H9 (cell line): ENCODE measurements at regions not wholly inside any gene's neighbourhood (a gene's known extent, or its start where the extent isn't known, plus 50 kb on each side); places are given as distances from the start of the nearest gene placed in this dataset.

ENCODE experiments used
- DNase-seq: peaks from one replicate; pipeline ENCODE4 v3.0.0-alpha.2; 2017
- H2AFZ ChIP-seq: one replicate; pipeline ENCODE4 v1.6.1; 2013; ENCODE audit warnings: mild to moderate bottlenecking, low read length, control low read depth, moderate library complexity
- H2AK5ac ChIP-seq: 2 replicates; pipeline ENCODE4 v1.6.1; 2013; ENCODE audit warnings: low read length, control low read depth, mixed read lengths; ENCODE audit not compliant: insufficient read length
- H2BK120ac ChIP-seq: one replicate; pipeline ENCODE4 v1.6.1; 2013; ENCODE audit warnings: low read depth, mild to moderate bottlenecking, low read length, control low read depth, inconsistent platforms; ENCODE audit not compliant: poor library complexity, severe bottlenecking
- H2BK12ac ChIP-seq: 2 replicates; pipeline ENCODE4 v1.6.1; 2013; ENCODE audit warnings: low read length, control low read depth, mixed read lengths, low read depth; ENCODE audit not compliant: insufficient read length
- H2BK15ac ChIP-seq: 2 replicates; pipeline ENCODE4 v1.6.1; 2013; ENCODE audit warnings: low read depth, low read length, control low read depth
- H2BK20ac ChIP-seq: one replicate; pipeline ENCODE4 v1.6.1; 2013; ENCODE audit warnings: low read depth, mild to moderate bottlenecking, low read length, control low read depth, inconsistent platforms; ENCODE audit not compliant: poor library complexity, severe bottlenecking
- H2BK5ac ChIP-seq: 2 replicates; pipeline ENCODE4 v1.6.1; 2013; ENCODE audit warnings: low read length, control low read depth, mixed read lengths; ENCODE audit not compliant: insufficient read length
- H3K14ac ChIP-seq: 2 replicates; pipeline ENCODE4 v1.6.1; 2013; ENCODE audit warnings: low read length, control low read depth; ENCODE audit not compliant: insufficient read depth
- H3K18ac ChIP-seq: 2 replicates; pipeline ENCODE4 v1.6.1; 2013; ENCODE audit warnings: low read depth, mild to moderate bottlenecking, mixed read lengths, low read length, control low read depth; ENCODE audit not compliant: insufficient read length
- H3K23ac ChIP-seq: 2 replicates; pipeline ENCODE4 v1.6.1; 2013; ENCODE audit warnings: low read length, control low read depth, mixed read lengths, low read depth; ENCODE audit not compliant: insufficient read length
- H3K23me2 ChIP-seq: 2 replicates; pipeline ENCODE4 v1.6.1; 2013; ENCODE audit warnings: low read depth, mild to moderate bottlenecking, mixed read lengths, low read length, control low read depth; ENCODE audit not compliant: insufficient read length, poor library complexity, severe bottlenecking
- H3K27ac ChIP-seq: 2 replicates; pipeline ENCODE4 v1.5.1; 2013; ENCODE audit warnings: low read length, control low read depth, mixed read lengths, low read depth; ENCODE audit not compliant: insufficient read length
- H3K27me3 ChIP-seq: 2 replicates; pipeline ENCODE4 v1.6.1; 2013; ENCODE audit warnings: low read length, control low read depth, inconsistent platforms; ENCODE audit not compliant: insufficient read depth
- H3K4ac ChIP-seq: 2 replicates; pipeline ENCODE4 v1.6.1; 2013; ENCODE audit warnings: low read depth, mild to moderate bottlenecking, control low read depth, inconsistent platforms, low read length, moderate library complexity
- H3K4me1 ChIP-seq: 2 replicates; pipeline ENCODE4 v1.6.1; 2013; ENCODE audit warnings: low read length, control low read depth, inconsistent platforms; ENCODE audit not compliant: insufficient read depth
- H3K4me2 ChIP-seq: 2 replicates; pipeline ENCODE4 v1.6.1; 2013; ENCODE audit warnings: low read length, control low read depth, mixed read lengths; ENCODE audit not compliant: insufficient read length, insufficient read depth
- H3K56ac ChIP-seq: 2 replicates; pipeline ENCODE4 v1.6.1; 2013; ENCODE audit warnings: low read depth, mild to moderate bottlenecking, mixed read lengths, low read length, control low read depth; ENCODE audit not compliant: insufficient read length
- H3K79me1 ChIP-seq: 2 replicates; pipeline ENCODE4 v1.6.1; 2013; ENCODE audit warnings: low read depth, mild to moderate bottlenecking, moderate library complexity, low read length, control low read depth, inconsistent platforms; ENCODE audit not compliant: insufficient read depth, poor library complexity, severe bottlenecking
- H3K79me2 ChIP-seq: 2 replicates; pipeline ENCODE4 v1.6.1; 2013; ENCODE audit warnings: low read length, control low read depth, inconsistent platforms; ENCODE audit not compliant: insufficient read depth
- H3K9ac ChIP-seq: 2 replicates; pipeline ENCODE4 v1.6.1; 2013; ENCODE audit warnings: low read length, control low read depth, mixed read lengths; ENCODE audit not compliant: insufficient read length; ENCODE audit errors: extremely low read depth
- H3K9me3 ChIP-seq: one replicate; pipeline ENCODE4 v1.6.1; 2013; ENCODE audit warnings: low read depth, low read length, inconsistent platforms; ENCODE audit not compliant: control insufficient read depth
- H3T11ph ChIP-seq: one replicate; pipeline ENCODE4 v1.6.1; 2013; ENCODE audit warnings: mild to moderate bottlenecking, low read length, control low read depth, inconsistent platforms
- H4K20me1 ChIP-seq: one replicate; pipeline ENCODE4 v1.6.1; 2013; ENCODE audit not compliant: control insufficient read depth, insufficient read length, insufficient read depth
- H4K5ac ChIP-seq: 2 replicates; pipeline ENCODE4 v1.6.1; 2013; ENCODE audit warnings: low read depth, mild to moderate bottlenecking, mixed read lengths, low read length, control low read depth; ENCODE audit not compliant: insufficient read length
- H4K8ac ChIP-seq: replicated peaks from 2 replicates; pipeline ENCODE4 v1.6.1; 2013; ENCODE audit warnings: low read length, control low read depth, mixed read lengths, low read depth; ENCODE audit not compliant: insufficient read length
- H4K91ac ChIP-seq: 2 replicates; pipeline ENCODE4 v1.6.1; 2013; ENCODE audit warnings: low read depth, mild to moderate bottlenecking, moderate library complexity, mixed read lengths, low read length, control low read depth; ENCODE audit not compliant: insufficient read length
- H3K27ac Mint-ChIP-seq, 3 experiments: 2 replicates in 2 of 3; 3 replicates in 1 of 3; pipeline ENCODE4 v1.8.0; 2020 to 2021; ENCODE audit warnings: mixed read lengths in 3 of 3, mild to moderate bottlenecking in 1 of 3, moderate library complexity in 1 of 3
- H3K27me3 Mint-ChIP-seq: 2 replicates; pipeline ENCODE4 v1.8.0; 2021; ENCODE audit warnings: low read depth, mild to moderate bottlenecking, moderate library complexity, mixed read lengths
- H3K36me3 Mint-ChIP-seq, 3 experiments: 2 replicates in 2 of 3; 3 replicates in 1 of 3; pipeline ENCODE4 v1.8.0; 2020 to 2021; ENCODE audit warnings: low read depth in 3 of 3, mixed read lengths in 3 of 3; ENCODE audit not compliant: insufficient read depth in 1 of 3
- H3K4me1 Mint-ChIP-seq, 2 experiments: 2 replicates each; pipeline ENCODE4 v1.8.0; 2020; ENCODE audit warnings: mixed read lengths in 2 of 2
- H3K4me3 Mint-ChIP-seq, 2 experiments: 2 replicates in 1 of 2; 3 replicates in 1 of 2; pipeline ENCODE4 v1.8.0; 2020 to 2021; ENCODE audit warnings: mild to moderate bottlenecking in 2 of 2, mixed read lengths in 2 of 2, moderate library complexity in 1 of 2
- H3K9me3 Mint-ChIP-seq, 2 experiments: 2 replicates in 1 of 2; 3 replicates in 1 of 2; pipeline ENCODE4 v1.8.0; 2020; ENCODE audit warnings: mild to moderate bottlenecking in 2 of 2, mixed read lengths in 2 of 2, moderate library complexity in 1 of 2
- CTCF ChIP-seq: fragments of 200-600 bp; sonication (generic); conservative IDR thresholded peaks from 3 replicates; pipeline ENCODE4 v1.8.0; 2021; ENCODE audit warnings: antibody characterized with exemption, mild to moderate bottlenecking
- WGBS: extraction: QIAGEN DNeasy Blood & Tissue Kit; methylation state at CpG from one replicate; pipeline ENCODE4 v1.1.7; 2013; ENCODE audit warnings: missing lambda C conversion rate, low lambda C conversion rate, mixed read lengths; ENCODE audit not compliant: insufficient read length; ENCODE audit errors: extremely low coverage; 5-methylcytosine and 5-hydroxymethylcytosine counted together

- H3K9me3 Mint-ChIP-seq = peaks cover 10 to 12% of the 10 kb centered on the region in 2 experiments
- no CpG with 5 or more reads among the region's 3 CpGs for WGBS
- no peak for DNase-seq
Observed at GRCh38 chr15:39113741-39114140, 467.1 kb upstream of the THBS1 start.

More at GRCh38 chr15:39113741-39114140, 467.1 kb upstream of the THBS1 start:
- no peaks in the 10 kb centered on the region for H3K79me2 ChIP-seq
- no peak overlapping the region for H3K4ac ChIP-seq
- H3K56ac ChIP-seq = no peak overlapping the region
- no peak overlapping the region for H2BK5ac ChIP-seq
- no peak overlapping the region for H2AFZ ChIP-seq
- no peak overlapping the region for H3K27ac Mint-ChIP-seq
- no peak overlapping the region for H3K4me2 ChIP-seq
- H3K23me2 ChIP-seq = no peaks in the 10 kb centered on the region
- H3K36me3 Mint-ChIP-seq = peaks cover 0 to 15% (median 0%) of the 10 kb centered on the region in 3 experiments; a peak in 3 of 7 replicates
- no peak overlapping the region for H2BK15ac ChIP-seq
- H2BK12ac ChIP-seq = no peak overlapping the region
- TF ChIP-seq CTCF = no peak
- H4K8ac ChIP-seq = no peak overlapping the region
- H3K27ac ChIP-seq = no peak overlapping the region
- H2BK120ac ChIP-seq = no peak overlapping the region
- no peak overlapping the region for H3K23ac ChIP-seq
- H3K27me3 ChIP-seq = no peaks in the 10 kb centered on the region
- no peaks in the 10 kb centered on the region for H3K79me1 ChIP-seq
- H3K14ac ChIP-seq = no peak overlapping the region
- H3T11ph ChIP-seq = no peak overlapping the region
- H4K91ac ChIP-seq = no peak overlapping the region
- H3K27me3 Mint-ChIP-seq = peaks cover 1% of the 10 kb centered on the region; the same call in 1 of the 2 replicates
- no peaks in the 10 kb centered on the region for H3K9me3 ChIP-seq
- no peak overlapping the region for H3K4me3 Mint-ChIP-seq
- H4K5ac ChIP-seq = no peak overlapping the region
- no peaks in the 10 kb centered on the region for H3K4me1 Mint-ChIP-seq
- H3K4me1 ChIP-seq = no peaks in the 10 kb centered on the region
- H2BK20ac ChIP-seq = no peak overlapping the region
- H3K9ac ChIP-seq = no peak overlapping the region
- H3K18ac ChIP-seq = no peak overlapping the region
- H4K20me1 ChIP-seq = no peaks in the 10 kb centered on the region
- no peak overlapping the region for H2AK5ac ChIP-seq
